Pancreas (tissue), 10 donors: ENCODE measurements at regions not wholly inside any gene's neighbourhood (a gene's known extent, or its start where the extent isn't known, plus 50 kb on each side); places are given as distances from the start of the nearest gene placed in this dataset.

ENCODE experiments used
- ATAC-seq, 4 donors: fragments of 200-7000 bp; cut with Tn5 transposase; one replicate each; pipeline versions ENCODE4 v1.8.0 to v1.9.1; 2020; ENCODE audit warnings: mild to moderate bottlenecking in 4 of 4, moderate library complexity in 4 of 4
- DNase-seq, 6 donors: peaks; one replicate each; pipeline ENCODE4 v3.0.0-alpha.2; 2020
- FAIRE-seq: peaks from 2 replicates; lab custom pipeline; 2012; peaks lifted over from hg19 to GRCh38; lab: Jason Lieb, UNC
- H3K27ac ChIP-seq, 4 donors: fragments of 200-600 bp; sonication (generic); 1 replicate in 3 of 4; 2 replicates in 1 of 4; pipeline versions ENCODE4 v1.5.0 to v1.8.0; 2020
- H3K27me3 ChIP-seq, 4 donors: fragments of 200-600 bp; one replicate each; pipeline ENCODE4 v1.8.0; 2021
- H3K36me3 ChIP-seq, 3 donors: fragments of 200-600 bp; sonication (generic) in 1 of 3; one replicate each; pipeline versions ENCODE4 v1.5.0 to v1.8.0; 2020 to 2021
- H3K4me1 ChIP-seq, 3 donors: fragments of 200-600 bp; one replicate each; pipeline ENCODE4 v1.8.0; 2021
- H3K4me3 ChIP-seq, 4 donors: fragments of 200-600 bp; sonication (generic) in 2 of 4; one replicate each; pipeline versions ENCODE4 v1.5.0 to v1.8.0; 2020 to 2021
- H3K9me3 ChIP-seq, 4 donors: fragments of 200-600 bp; one replicate each; pipeline ENCODE4 v1.8.0; 2021
- WGBS, 2 donors: extraction: QIAGEN DNeasy Blood & Tissue Kit; methylation state at CpG; one replicate each; pipeline ENCODE4 v1.1.7; 2013; 5-methylcytosine and 5-hydroxymethylcytosine counted together
- intact Hi-C, 3 donors: fragments of 100-400 bp; cut with DNase I; formaldehyde crosslinking; loops; one replicate each; pipeline versions ENCODE4 v1.11.1 to v1.14.2; 2022
- TF ChIP-seq, protein P1 (sequence below), 4 donors: fragments of 200-600 bp; sonication (generic) in 3 of 4; IDR thresholded peaks; one replicate each; pipeline versions ENCODE4 v1.5.0 to v1.8.0; 2021; ENCODE audit warnings: antibody characterized with exemption in 4 of 4
- donor health status: healthy with polysubstance abuse.
- donor health status: DM: no; HTN: no; CAD: no; lungs with moderate emphysema.
- donor health status: DM: no; HTN: no; CAD: no.
- donor health status: control.
- donor health status: control.
- donor health status: Bipolar disorder and iron deficiency.
- donor health status: DM: yes; HTN: yes; CAD: no.
- donor health status: DM: no; HTN: no; CAD: no.
- donor health status: DM: no; HTN: no; CAD: no.
- donor health status: DM: yes; HTN: yes; CAD: no.

DNA sequence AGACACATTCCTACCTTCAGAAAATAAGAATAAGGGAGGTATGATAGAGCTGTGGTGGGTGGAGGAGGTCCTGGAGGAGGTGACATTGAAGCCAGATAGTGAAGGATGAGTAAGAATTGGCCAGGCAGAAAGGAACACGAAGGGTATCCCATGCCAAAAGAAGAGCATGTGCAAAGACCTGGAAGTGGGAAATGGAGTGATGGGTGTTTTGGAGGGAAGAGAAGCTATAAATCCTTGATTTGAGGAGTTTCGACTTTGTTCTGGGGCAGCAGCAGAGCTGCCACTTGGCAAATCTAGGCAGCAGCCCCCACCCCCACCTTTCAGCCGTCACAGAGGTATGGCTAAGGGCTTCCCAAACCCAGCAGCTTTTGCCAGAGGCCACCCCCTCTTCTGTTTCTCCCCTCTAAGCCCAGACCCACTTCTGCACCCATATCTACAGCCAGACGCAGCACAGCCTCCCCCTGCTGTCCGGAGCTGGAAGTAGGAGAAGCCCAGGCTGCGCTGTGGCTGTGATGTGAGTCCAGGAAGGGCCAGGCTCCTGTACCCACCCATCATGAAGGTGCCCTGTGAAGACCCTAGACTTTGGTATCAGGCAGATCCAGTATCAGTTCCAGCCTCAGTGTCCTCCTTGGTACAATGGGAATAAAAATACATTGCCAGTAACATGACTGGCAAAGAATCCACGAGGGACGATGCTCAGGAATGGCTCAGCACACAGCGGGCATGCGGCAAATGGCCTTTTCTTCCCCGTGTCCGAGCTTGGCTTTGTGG, 188.7 kb upstream of the LINGO1 start:
- peak; percentile 64 to 89 (median 87) for ATAC-seq
- H3K27ac ChIP-seq = no peak overlapping the region
- no peak overlapping the region for H3K4me3 ChIP-seq
- peak in 5 of 6 donors; percentile 21 to 77 (median 52) for DNase-seq
- H3K4me1 ChIP-seq = peaks cover 0 to 5% (median 0%) of the 10 kb centered on the region in 3 donors
- 37 to 39% methylated on average over 12 of the region's 12 CpGs for WGBS, 2 donors
- no peak for FAIRE-seq
- no peaks in the 10 kb centered on the region for H3K9me3 ChIP-seq
- intact Hi-C loops = loop anchor here in 1 of 3 donors (10.0 kb wide), 1 partner anchor 187 kb away; the partner anchor contains the start of gene LINGO1
- no peaks in the 10 kb centered on the region for H3K36me3 ChIP-seq
- H3K27me3 ChIP-seq = peaks cover 0 to 27% (median 3%) of the 10 kb centered on the region in 4 donors
- TF ChIP-seq, protein P1, sequence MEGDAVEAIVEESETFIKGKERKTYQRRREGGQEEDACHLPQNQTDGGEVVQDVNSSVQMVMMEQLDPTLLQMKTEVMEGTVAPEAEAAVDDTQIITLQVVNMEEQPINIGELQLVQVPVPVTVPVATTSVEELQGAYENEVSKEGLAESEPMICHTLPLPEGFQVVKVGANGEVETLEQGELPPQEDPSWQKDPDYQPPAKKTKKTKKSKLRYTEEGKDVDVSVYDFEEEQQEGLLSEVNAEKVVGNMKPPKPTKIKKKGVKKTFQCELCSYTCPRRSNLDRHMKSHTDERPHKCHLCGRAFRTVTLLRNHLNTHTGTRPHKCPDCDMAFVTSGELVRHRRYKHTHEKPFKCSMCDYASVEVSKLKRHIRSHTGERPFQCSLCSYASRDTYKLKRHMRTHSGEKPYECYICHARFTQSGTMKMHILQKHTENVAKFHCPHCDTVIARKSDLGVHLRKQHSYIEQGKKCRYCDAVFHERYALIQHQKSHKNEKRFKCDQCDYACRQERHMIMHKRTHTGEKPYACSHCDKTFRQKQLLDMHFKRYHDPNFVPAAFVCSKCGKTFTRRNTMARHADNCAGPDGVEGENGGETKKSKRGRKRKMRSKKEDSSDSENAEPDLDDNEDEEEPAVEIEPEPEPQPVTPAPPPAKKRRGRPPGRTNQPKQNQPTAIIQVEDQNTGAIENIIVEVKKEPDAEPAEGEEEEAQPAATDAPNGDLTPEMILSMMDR (IDR thresholded peaks at IDR 0.05) = peak; percentile 13 to 51 (median 38)

DNA sequence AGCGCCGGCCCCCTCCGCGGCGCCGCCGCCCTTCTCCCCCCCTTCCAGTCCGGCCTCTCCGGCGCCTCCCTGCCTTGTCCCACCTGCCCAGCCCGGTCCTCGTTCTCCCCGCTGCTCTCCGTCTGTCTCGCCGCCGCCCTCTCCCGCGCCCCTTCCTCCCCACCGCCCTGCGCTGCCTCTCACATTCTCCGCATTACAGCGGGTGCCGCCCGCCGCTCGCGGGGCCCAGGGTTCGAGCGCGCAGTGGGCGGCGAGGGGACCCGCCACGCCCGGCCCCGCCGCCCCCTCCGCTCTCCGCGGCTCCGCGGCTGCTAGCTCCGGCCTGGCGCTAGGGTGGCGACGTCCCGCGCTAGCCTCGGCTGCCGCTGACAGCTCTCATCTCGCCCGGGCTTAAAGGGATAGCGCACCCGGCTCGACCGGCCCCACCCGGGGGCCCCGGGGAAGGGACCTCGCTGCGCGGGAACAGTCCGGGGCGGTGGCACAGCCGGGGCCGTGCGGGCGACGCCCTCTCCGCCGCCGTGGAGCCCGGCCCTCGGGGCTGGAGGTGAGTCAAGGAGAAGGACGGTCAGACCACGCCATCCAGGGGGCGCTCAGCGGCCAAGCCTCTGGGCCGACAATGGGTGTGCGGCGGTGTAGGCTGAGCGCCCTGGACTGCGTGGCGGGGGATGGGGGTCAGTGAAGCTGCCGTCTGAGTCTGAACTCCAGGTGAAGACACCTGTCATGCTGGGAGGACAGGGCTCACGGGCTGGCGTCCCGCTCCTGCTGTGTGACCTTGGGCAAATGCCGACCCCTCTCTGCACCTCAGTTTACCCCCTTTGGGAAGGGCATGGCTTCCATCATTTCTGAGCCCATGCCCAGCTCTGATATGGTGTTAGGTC, 187.4 kb upstream of the LINGO1 start:
- peak in 1 of 6 donors; percentile 69 for DNase-seq
- TF ChIP-seq, protein P1 (IDR thresholded peaks at IDR 0.05) = no peak
- no peak for FAIRE-seq
- intact Hi-C loops = loop anchor here in 2 of 3 donors (10.0 kb wide), 3 partner anchors 65 to 185 kb away; partner anchors contain the start of gene LINGO1 (in 1 of the 2)
- peaks cover 0 to 5% (median 0%) of the 10 kb centered on the region in 3 donors for H3K4me1 ChIP-seq
- peak overlapping the region in 2 of 4 donors; percentile 34 to 48 for H3K4me3 ChIP-seq
- H3K27ac ChIP-seq = no peak overlapping the region
- H3K36me3 ChIP-seq = no peaks in the 10 kb centered on the region
- ATAC-seq = peak; percentile 44 to 68 (median 52)
- WGBS, 2 donors = 1% methylated on average over 62 to 89 of the region's 89 CpGs
- H3K27me3 ChIP-seq = peaks cover 0 to 27% (median 3%) of the 10 kb centered on the region in 4 donors
- no peaks in the 10 kb centered on the region for H3K9me3 ChIP-seq

DNA sequence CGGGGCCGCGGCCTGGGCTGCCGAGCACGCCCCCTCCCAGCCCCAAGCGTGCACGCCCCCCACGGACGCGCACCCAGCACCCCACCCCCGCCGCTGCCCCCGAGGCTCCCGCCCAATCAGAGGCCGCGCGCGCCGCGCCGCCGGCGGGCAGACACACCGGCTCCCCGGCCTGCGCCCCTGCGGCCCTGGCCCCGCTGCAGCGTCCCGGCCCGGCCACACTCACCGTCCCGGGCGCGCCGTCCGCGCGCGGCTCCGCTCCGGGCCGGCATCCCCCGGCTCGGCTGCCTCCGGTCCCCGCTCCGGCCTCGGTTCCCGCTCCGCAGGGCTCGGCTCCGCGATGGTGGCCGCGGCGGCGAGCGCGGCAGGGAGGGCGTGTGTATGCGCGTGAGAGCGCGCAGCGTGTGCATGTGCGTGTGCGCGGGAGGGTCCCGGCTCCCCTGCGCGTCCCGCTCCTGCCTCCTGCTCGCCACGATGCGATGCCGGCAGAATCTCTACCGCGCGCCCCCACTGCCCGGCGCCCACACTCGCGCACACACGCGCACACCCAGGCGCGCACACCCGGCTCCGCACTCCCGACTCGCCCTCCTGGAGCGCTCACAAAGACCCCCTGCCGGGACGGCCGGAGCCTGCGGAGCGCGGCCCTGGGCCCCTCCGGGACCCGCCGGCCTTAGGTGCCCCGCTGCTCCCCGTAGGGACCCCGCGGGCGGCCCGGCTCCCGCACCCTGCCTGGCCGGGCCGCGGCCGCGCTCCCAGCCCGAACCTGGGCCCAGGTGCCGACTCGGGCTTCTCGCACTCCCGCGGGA, 186.5 kb upstream of the LINGO1 start:
- Histone ChIP-seq H3K27ac (no peak overlapping the region), H3K4me3 (peak overlapping the region in 2 of 4 donors; percentile 34 to 48), H3K9me3 (no peaks in the 10 kb centered on the region), H3K4me1 (peaks cover 0 to 5% (median 0%) of the 10 kb centered on the region in 3 donors), H3K36me3 (no peaks in the 10 kb centered on the region), H3K27me3 (peaks cover 0 to 27% (median 3%) of the 10 kb centered on the region in 4 donors)
- 1% methylated on average over 70 to 120 of the region's 120 CpGs for WGBS, 2 donors
- TF ChIP-seq, protein P1 (IDR thresholded peaks at IDR 0.05) = no peak
- FAIRE-seq (no peak), ATAC-seq (peak in 1 of 4 donors; percentile 11), DNase-seq (no peak)
- intact Hi-C loops = loop anchor here in 2 of 3 donors (10.0 kb wide), 2 partner anchors 64 to 154 kb away; no protein-coding TSS in a partner anchor

DNA sequence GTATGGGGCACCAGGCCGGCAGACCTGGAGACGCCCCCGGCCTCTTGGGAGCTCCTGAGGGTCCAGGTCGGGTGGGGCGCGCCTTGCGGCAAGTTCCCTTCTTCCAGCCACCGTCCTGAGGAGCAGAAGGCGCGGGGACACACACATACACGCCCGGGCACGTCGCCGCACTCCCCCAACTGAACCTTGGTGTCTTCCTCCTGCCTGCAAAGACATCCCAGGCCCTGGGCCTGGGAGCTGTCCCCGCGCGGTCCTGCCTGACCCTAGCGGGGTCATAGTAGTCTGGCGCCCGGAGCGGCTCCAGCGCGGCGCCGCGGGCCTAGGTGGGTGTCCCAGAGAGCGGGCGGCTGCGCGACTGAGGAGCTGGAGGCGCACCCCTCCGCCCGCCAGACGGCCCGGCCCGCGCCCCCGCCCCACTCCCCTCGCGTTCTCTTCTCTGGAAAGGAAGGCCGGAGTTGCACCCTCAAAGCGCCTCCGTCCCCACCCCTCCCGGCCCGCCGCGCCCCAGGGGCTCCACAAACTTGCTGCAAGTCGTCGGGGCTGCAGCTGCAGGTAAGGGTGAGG, 185.9 kb upstream of the LINGO1 start:
- Histone ChIP-seq H3K27ac (no peak overlapping the region), H3K27me3 (peaks cover 0 to 27% (median 3%) of the 10 kb centered on the region in 4 donors), H3K36me3 (no peaks in the 10 kb centered on the region), H3K4me3 (peak overlapping the region in 2 of 4 donors; percentile 34 to 48), H3K9me3 (no peaks in the 10 kb centered on the region), H3K4me1 (peaks cover 0 to 5% (median 0%) of the 10 kb centered on the region in 3 donors)
- TF ChIP-seq, protein P1 (IDR thresholded peaks at IDR 0.05) = no peak
- 12 to 14% methylated on average over 31 to 50 of the region's 50 CpGs for WGBS, 2 donors
- no peak for ATAC-seq
- FAIRE-seq = no peak
- no peak for DNase-seq
- intact Hi-C loops = loop anchor here in 2 of 3 donors (10.0 kb wide), 2 partner anchors 64 to 154 kb away; no protein-coding TSS in a partner anchor
